Activated B cell treated with CpG ODN at 0.5 μM for 24 hours (primary cell): ENCODE measurements at regions not wholly inside any gene's neighbourhood (a gene's known extent, or its start where the extent isn't known, plus 50 kb on each side); places are given as distances from the start of the nearest gene placed in this dataset.

ENCODE experiments used
- ATAC-seq: fragments of 200-7000 bp; cut with Tn5 transposase; one replicate; pipeline ENCODE4 v1.10.0; 2021; ENCODE audit warnings: low read depth, mild to moderate bottlenecking, moderate library complexity
- CTCF ChIA-PET: fragments of 350-600 bp; sonication (Branson Sonifier 250); formaldehyde crosslinking; loops from one replicate; lab custom pipeline; 2021; ENCODE audit warnings: antibody characterized with exemption; lab: Charles Lee
- POLR2A ChIA-PET: fragments of 350-600 bp; sonication (Branson Sonifier 250); formaldehyde crosslinking; loops from one replicate; lab custom pipeline; 2021; ENCODE audit warnings: antibody characterized with exemption; lab: Charles Lee
- DNase-seq: peaks from one replicate; pipeline ENCODE4 v3.0.0; 2022
- H3K27ac Mint-ChIP-seq: one replicate; pipeline ENCODE4 v1.8.0; 2020; ENCODE audit warnings: mixed read lengths
- H3K27me3 Mint-ChIP-seq: one replicate; pipeline ENCODE4 v1.8.0; 2021; ENCODE audit warnings: mixed read lengths
- H3K36me3 Mint-ChIP-seq: one replicate; pipeline ENCODE4 v1.8.0; 2021; ENCODE audit warnings: low read depth, mixed read lengths
- H3K4me1 Mint-ChIP-seq: one replicate; pipeline ENCODE4 v1.8.0; 2021; ENCODE audit warnings: mixed read lengths
- H3K4me3 Mint-ChIP-seq: one replicate; pipeline ENCODE4 v1.8.0; 2020; ENCODE audit warnings: mild to moderate bottlenecking, mixed read lengths
- H3K9me3 Mint-ChIP-seq: one replicate; pipeline ENCODE4 v1.8.0; 2020; ENCODE audit warnings: mixed read lengths
- CTCF ChIP-seq: fragments of 200-600 bp; IDR thresholded peaks from one replicate; pipeline ENCODE4 v1.8.0; 2022; ENCODE audit warnings: antibody characterized with exemption, mild to moderate bottlenecking
- intact Hi-C: fragments of 100-400 bp; cut with micrococcal nuclease; formaldehyde crosslinking; loops from one replicate; pipeline ENCODE4 v1.15.1; 2024

GRCh38 chr11:27816197-27816596 is 115.9 kb upstream of the BDNF start:
- CTCF ChIA-PET: no interaction called here
- no peak for ATAC-seq
- H3K4me3 Mint-ChIP-seq: no peak overlapping the region
- H3K27ac Mint-ChIP-seq: no peak overlapping the region
- POLR2A ChIA-PET: no interaction called here
- no peaks in the 10 kb centered on the region for H3K4me1 Mint-ChIP-seq
- TF ChIP-seq CTCF: no peak
- intact Hi-C loops: no loop called here
- H3K36me3 Mint-ChIP-seq: no peaks in the 10 kb centered on the region
- no peak for DNase-seq
- peaks cover 3% of the 10 kb centered on the region for H3K27me3 Mint-ChIP-seq
- H3K9me3 Mint-ChIP-seq: no peaks in the 10 kb centered on the region

- H3K4me3 Mint-ChIP-seq: no peak overlapping the region
- DNase-seq: no peak
- H3K27ac Mint-ChIP-seq: no peak overlapping the region
- peaks cover 3% of the 10 kb centered on the region for H3K27me3 Mint-ChIP-seq
- TF ChIP-seq CTCF: no peak
- no peaks in the 10 kb centered on the region for H3K4me1 Mint-ChIP-seq
- H3K9me3 Mint-ChIP-seq: no peaks in the 10 kb centered on the region
- H3K36me3 Mint-ChIP-seq: no peaks in the 10 kb centered on the region
- ChIA-PET POLR2A (no interaction called here), CTCF (no interaction called here)
- ATAC-seq: no peak
- intact Hi-C loops: no loop called here
Measured at GRCh38 chr11:27812341-27812740, 112.1 kb upstream of the BDNF start.

- ATAC-seq (no peak), DNase-seq (no peak)
- CTCF ChIA-PET: no interaction called here
- POLR2A ChIA-PET: no interaction called here
- no peaks in the 10 kb centered on the region for H3K9me3 Mint-ChIP-seq
- H3K27me3 Mint-ChIP-seq: peaks cover 2% of the 10 kb centered on the region
- H3K4me3 Mint-ChIP-seq: no peak overlapping the region
- H3K27ac Mint-ChIP-seq: no peak overlapping the region
- H3K36me3 Mint-ChIP-seq: no peaks in the 10 kb centered on the region
- H3K4me1 Mint-ChIP-seq: no peaks in the 10 kb centered on the region
- intact Hi-C loops: no loop called here
- no peak for TF ChIP-seq CTCF
Measured at GRCh38 chr11:27807596-27807995, 107.3 kb upstream of the BDNF start.

GRCh38 chr11:27806122-27806521 is 105.9 kb upstream of the BDNF start:
- Mint-ChIP-seq H3K27me3 (peaks cover 2% of the 10 kb centered on the region), H3K36me3 (no peaks in the 10 kb centered on the region), H3K4me3 (no peak overlapping the region), H3K9me3 (peaks cover under 1% of the 10 kb centered on the region), H3K27ac (no peak overlapping the region), H3K4me1 (no peaks in the 10 kb centered on the region)
- intact Hi-C loops: no loop called here
- no peak for DNase-seq
- no peak for ATAC-seq
- POLR2A ChIA-PET: no interaction called here
- no peak for TF ChIP-seq CTCF
- CTCF ChIA-PET: no interaction called here

GRCh38 chr11:27795955-27796861 is 96.0 kb upstream of the BDNF start:
- Mint-ChIP-seq H3K4me1 (no peaks in the 10 kb centered on the region), H3K9me3 (peaks cover 7% of the 10 kb centered on the region), H3K27ac (no peak overlapping the region), H3K36me3 (no peaks in the 10 kb centered on the region), H3K4me3 (no peak overlapping the region), H3K27me3 (no peaks in the 10 kb centered on the region)
- intact Hi-C loops: no loop called here
- POLR2A ChIA-PET: no interaction called here
- ATAC-seq (no peak), DNase-seq (no peak)
- CTCF ChIA-PET: no interaction called here
- TF ChIP-seq CTCF: no peak
